ENCODE measurements at regions not wholly inside any gene's neighbourhood (a gene's known extent, or its start where the extent isn't known, plus 50 kb on each side); places are given as distances from the start of the nearest gene placed in this dataset.
A peak's percentile ranks its signal among the peaks of the same experiment; 100 is the strongest.

GRCh38 chr20:6269168-6269873 lies 146.5 kb upstream of the FERMT1 start:
- TF ChIP-seq POLR2AphosphoS5 (IDR thresholded peaks at IDR 0.05; ENCODE audit: low read depth, low read length) (no peak), REST (IDR thresholded peaks at IDR 0.05; ENCODE audit: insufficient read depth in 1 of 2, low read depth in 2 of 2, low read length in 2 of 2) (peak; percentile 31 to 74; a peak in 2 of 4 replicates), TAF1 (IDR thresholded peaks at IDR 0.05; ENCODE audit: borderline replicate concordance, insufficient read depth, low read length) (no peak), FOXP2 (optimal IDR thresholded peaks at IDR 0.05; ENCODE audit: borderline replicate concordance, extremely low read depth, extremely low read length, insufficient read depth) (no peak)

All from PFSK-1 (cell line).